NB4 (cell line): ENCODE measurements at regions not wholly inside any gene's neighbourhood (a gene's known extent, or its start where the extent isn't known, plus 50 kb on each side); places are given as distances from the start of the nearest gene placed in this dataset.

ENCODE experiments used
- DNase-seq: peaks from one replicate; pipeline ENCODE4 v3.0.0; 2010; ENCODE audit warnings: low read depth
- H3K4me3 ChIP-seq: one replicate; pipeline ENCODE4 v1.5.1; 2011; ENCODE audit warnings: mild to moderate bottlenecking, low read depth, low read length, moderate library complexity
- MYC ChIP-seq: IDR thresholded peaks from 2 replicates; pipeline ENCODE4 v1.6.1; 2011; ENCODE audit warnings: low read depth, low read length
- POLR2A ChIP-seq: IDR thresholded peaks from 2 replicates; pipeline ENCODE4 v1.6.1; 2011; ENCODE audit warnings: mild to moderate bottlenecking; ENCODE audit not compliant: insufficient read length; ENCODE audit errors: extremely low read depth
- TF ChIP-seq, protein P1 (sequence below): IDR thresholded peaks from 2 replicates; pipeline ENCODE4 v1.6.1; 2011; ENCODE audit warnings: low read depth, low read length
- TF ChIP-seq, protein P2 (sequence below): IDR thresholded peaks from one replicate; pipeline ENCODE4 v1.5.1; 2012; ENCODE audit warnings: low read depth, low read length

DNA sequence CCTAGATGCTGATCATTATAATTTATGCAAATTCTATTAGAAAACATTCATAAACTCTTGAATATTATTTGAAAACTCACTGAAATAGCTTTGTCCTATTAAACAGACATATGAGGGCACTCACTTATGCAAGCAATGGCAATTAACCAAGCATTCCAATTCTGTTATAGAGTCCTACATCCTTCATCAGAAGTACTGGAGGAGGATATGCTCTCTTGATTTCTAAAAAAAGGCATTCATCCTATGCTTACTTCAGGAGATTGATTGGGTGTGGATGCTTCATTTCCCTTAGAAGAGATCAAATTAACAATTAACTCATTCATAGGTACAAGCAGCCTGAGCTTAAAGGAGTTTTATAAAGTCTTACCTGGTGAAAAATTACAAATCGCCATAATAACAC is 1317.2 kb downstream of the PCDH7 start:
- no peak for TF ChIP-seq MYC
- DNase-seq = no peak
- no peak overlapping the region for H3K4me3 ChIP-seq

DNA sequence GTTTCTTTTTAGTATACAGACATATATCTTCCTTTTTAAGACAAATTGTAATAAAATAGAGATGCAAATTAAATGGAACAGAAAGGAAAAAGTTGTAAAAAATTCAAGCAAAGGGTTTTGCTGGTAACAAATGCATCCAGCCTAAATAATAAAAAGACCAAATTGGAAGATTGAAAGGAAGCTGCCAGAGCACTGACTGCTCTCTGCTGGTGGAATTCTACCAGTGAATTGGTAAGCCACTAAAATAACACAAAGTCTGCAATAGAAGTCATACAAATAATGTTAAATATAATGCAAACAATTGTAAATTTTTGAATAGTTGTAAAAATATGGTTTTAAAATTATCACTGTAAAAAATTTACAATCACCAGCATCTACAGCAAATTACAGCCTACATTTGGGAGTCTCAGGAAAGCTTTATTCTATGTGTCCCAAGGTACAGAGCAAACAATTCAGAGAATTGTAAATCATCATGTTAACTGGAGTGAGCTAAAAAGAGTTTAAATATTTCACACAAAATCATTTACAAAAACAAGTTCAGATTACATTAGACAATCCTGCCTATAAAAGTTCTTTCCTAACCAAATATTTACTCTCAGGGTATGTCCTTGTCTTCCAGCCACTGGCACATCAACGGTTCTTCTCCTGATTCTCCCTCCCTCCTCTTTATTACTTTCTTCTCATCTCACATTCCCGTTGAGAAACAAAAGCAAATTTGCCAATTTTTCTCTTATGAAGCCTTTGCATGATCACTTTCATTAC is 1322.5 kb downstream of the PCDH7 start:
- no peak overlapping the region for H3K4me3 ChIP-seq
- TF ChIP-seq, protein P1, sequence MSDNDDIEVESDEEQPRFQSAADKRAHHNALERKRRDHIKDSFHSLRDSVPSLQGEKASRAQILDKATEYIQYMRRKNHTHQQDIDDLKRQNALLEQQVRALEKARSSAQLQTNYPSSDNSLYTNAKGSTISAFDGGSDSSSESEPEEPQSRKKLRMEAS = no peak
- TF ChIP-seq, protein P2, sequence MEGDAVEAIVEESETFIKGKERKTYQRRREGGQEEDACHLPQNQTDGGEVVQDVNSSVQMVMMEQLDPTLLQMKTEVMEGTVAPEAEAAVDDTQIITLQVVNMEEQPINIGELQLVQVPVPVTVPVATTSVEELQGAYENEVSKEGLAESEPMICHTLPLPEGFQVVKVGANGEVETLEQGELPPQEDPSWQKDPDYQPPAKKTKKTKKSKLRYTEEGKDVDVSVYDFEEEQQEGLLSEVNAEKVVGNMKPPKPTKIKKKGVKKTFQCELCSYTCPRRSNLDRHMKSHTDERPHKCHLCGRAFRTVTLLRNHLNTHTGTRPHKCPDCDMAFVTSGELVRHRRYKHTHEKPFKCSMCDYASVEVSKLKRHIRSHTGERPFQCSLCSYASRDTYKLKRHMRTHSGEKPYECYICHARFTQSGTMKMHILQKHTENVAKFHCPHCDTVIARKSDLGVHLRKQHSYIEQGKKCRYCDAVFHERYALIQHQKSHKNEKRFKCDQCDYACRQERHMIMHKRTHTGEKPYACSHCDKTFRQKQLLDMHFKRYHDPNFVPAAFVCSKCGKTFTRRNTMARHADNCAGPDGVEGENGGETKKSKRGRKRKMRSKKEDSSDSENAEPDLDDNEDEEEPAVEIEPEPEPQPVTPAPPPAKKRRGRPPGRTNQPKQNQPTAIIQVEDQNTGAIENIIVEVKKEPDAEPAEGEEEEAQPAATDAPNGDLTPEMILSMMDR = no peak
- no peak for TF ChIP-seq MYC
- TF ChIP-seq POLR2A = no peak
- DNase-seq = no peak

DNA sequence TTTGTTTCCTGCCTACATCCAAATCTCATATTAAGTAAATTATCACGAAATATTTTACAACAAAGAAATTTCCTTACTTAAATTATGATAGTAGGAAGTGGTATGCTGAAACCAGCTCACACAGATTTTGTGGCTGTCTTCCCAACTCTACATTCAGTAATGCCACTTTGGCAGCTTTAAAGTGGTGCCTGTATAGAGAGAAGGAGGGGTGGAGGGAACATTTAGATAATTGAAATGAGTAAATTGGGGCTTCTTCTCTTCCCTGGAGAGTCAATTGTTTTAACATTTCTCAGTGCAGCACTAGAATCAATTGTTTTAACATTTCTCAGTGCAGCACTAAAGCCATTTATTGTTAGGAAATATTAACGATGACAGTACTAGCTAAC is 1323.1 kb downstream of the PCDH7 start:
- no peak overlapping the region for H3K4me3 ChIP-seq
- no peak for DNase-seq
- no peak for TF ChIP-seq POLR2A
- TF ChIP-seq, protein P2 = no peak
- TF ChIP-seq, protein P1 = no peak
- TF ChIP-seq MYC = no peak

DNA sequence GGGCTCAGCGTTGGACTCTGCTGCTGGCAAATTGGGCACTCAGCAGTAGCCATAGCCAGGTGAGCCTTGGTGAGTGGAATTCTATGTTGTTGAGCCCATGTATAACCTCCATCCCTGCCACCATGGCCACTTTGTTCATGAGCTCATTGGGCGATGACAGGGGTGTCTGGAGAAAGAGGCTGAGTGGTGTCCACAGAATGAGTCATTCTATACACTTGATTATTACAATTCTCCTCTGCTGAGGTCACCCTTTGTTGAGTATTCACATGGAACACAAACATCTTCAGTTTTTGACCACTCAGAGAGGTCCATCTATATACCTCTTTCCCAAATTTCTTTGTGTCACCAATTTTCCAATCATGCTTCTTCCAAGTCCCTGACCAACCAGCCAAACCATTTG is 1341.7 kb downstream of the PCDH7 start:
- TF ChIP-seq POLR2A (no peak), MYC (no peak)
- TF ChIP-seq, protein P2 = no peak
- TF ChIP-seq, protein P1 = no peak
- no peak for DNase-seq
- H3K4me3 ChIP-seq = no peak overlapping the region

DNA sequence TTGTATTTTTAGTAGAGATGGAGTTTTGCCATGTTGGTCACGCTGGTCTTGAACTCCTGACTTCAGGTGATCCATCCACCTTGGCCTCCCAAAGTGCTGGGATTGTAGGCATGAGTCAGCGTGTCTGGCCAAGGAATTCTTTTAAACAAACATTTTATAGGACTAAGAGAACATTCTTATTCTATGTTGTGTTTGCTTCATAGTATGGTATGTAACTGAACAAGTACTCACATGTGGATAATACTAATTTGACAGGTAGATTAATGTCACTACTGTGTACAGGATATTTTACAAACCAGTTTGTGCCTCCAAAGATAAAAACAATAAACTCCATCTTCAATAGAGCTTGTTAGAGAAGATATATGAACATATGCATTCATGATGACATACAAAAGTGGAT is 1353.4 kb downstream of the PCDH7 start:
- TF ChIP-seq, protein P1 = no peak
- TF ChIP-seq POLR2A (no peak), MYC (no peak)
- TF ChIP-seq, protein P2 = no peak
- H3K4me3 ChIP-seq = no peak overlapping the region
- no peak for DNase-seq

DNA sequence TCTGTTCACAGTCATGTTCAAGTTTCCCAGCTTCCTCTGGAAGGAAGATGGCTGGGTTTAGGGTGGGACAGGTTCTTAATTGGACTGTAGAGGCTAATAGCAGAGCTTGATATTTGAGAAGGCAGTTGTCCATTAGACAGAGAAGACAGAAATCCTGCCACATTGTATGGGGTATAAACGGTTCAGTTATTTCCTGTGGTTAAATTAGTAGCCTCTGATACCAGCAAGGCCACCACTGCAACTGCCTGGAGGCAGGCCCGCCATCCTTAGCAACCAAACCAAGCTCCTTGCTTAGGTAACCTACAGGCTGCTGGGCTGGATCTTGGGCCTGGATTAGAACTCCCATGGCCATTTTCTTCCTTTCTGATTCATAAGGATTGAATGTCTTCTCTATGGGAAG is 1367.0 kb downstream of the PCDH7 start:
- H3K4me3 ChIP-seq = no peak overlapping the region
- no peak for TF ChIP-seq MYC
- no peak for TF ChIP-seq POLR2A
- TF ChIP-seq, protein P1 = no peak
- TF ChIP-seq, protein P2 = no peak
- DNase-seq = no peak
